MCF 10A (cell line): ENCODE measurements at regions not wholly inside any gene's neighbourhood (a gene's known extent, or its start where the extent isn't known, plus 50 kb on each side); places are given as distances from the start of the nearest gene placed in this dataset.

Experiments
- BruUV-seq: library from RNA; stranded (reverse); fragments of 400-500 nt; replicated peaks from 2 replicates; lab custom pipeline; 2021; lab: Mats Ljungman, UMichigan
- CTCF ChIA-PET: fragments of 300-600 bp; sonication (Branson Sonifier 250); formaldehyde crosslinking; extraction: SDS; loops from one replicate; lab custom pipeline; 2021; ENCODE audit warnings: antibody characterized with exemption, inconsistent platforms; lab: Yijun Ruan, JAX
- POLR2A ChIA-PET: fragments of 300-600, 350-650 bp; sonication (Branson Sonifier 250); formaldehyde crosslinking; extraction: SDS; loops from one replicate; lab custom pipeline; 2020; ENCODE audit warnings: antibody characterized with exemption, inconsistent platforms; lab: Yijun Ruan, JAX
- DNase-seq: peaks from one replicate; pipeline ENCODE4 v3.0.0-alpha.2; 2018; ENCODE audit not compliant: unreplicated experiment
- H3K27ac Mint-ChIP-seq: one replicate; pipeline ENCODE4 v1.8.0; 2022; ENCODE audit warnings: mild to moderate bottlenecking, low read depth, mixed read lengths; ENCODE audit not compliant: unreplicated experiment
- H3K27me3 Mint-ChIP-seq: one replicate; pipeline ENCODE4 v1.8.0; 2022; ENCODE audit warnings: mixed read lengths; ENCODE audit not compliant: insufficient read depth, unreplicated experiment
- H3K36me3 Mint-ChIP-seq: one replicate; pipeline ENCODE4 v1.8.0; 2022; ENCODE audit warnings: mild to moderate bottlenecking, moderate library complexity, mixed read lengths; ENCODE audit not compliant: insufficient read depth, unreplicated experiment
- H3K4me1 Mint-ChIP-seq: one replicate; pipeline ENCODE4 v1.8.0; 2022; ENCODE audit warnings: mixed read lengths; ENCODE audit not compliant: insufficient read depth, unreplicated experiment
- H3K4me3 Mint-ChIP-seq: one replicate; pipeline ENCODE4 v1.8.0; 2022; ENCODE audit warnings: mild to moderate bottlenecking, moderate library complexity, mixed read lengths; ENCODE audit not compliant: unreplicated experiment
- H3K9me3 Mint-ChIP-seq: one replicate; pipeline ENCODE4 v1.8.0; 2022; ENCODE audit warnings: mixed read lengths; ENCODE audit not compliant: unreplicated experiment
- CTCF ChIP-seq: fragments of 200-600 bp; IDR thresholded peaks from one replicate; pipeline ENCODE4 v1.8.0; 2022; ENCODE audit warnings: antibody characterized with exemption, mild to moderate bottlenecking; ENCODE audit not compliant: unreplicated experiment
- intact Hi-C: fragments of 100-400 bp; cut with micrococcal nuclease; formaldehyde crosslinking; loops from 2 replicates; pipeline ENCODE4 v1.14.1; 2022

GRCh38 chr16:9260666-9261065 is 169.2 kb downstream of the HAPSTR1 start:
- Mint-ChIP-seq H3K27me3 (no peaks in the 10 kb centered on the region), H3K36me3 (no peaks in the 10 kb centered on the region), H3K9me3 (peaks cover under 1% of the 10 kb centered on the region), H3K4me1 (no peaks in the 10 kb centered on the region), H3K27ac (no peak overlapping the region), H3K4me3 (no peak overlapping the region)
- no peak for DNase-seq
- ChIA-PET CTCF (interaction anchor here (0.7 to 4.8 kb wide), 2 partner anchors 10 to 1118 kb away, joined by 3 to 27 read pairs; no protein-coding TSS in a partner anchor), POLR2A (no interaction called here)
- BruUV-seq, result no TSS peak
- no peak for TF ChIP-seq CTCF
- intact Hi-C loops, result no loop called here

GRCh38 chr16:9261376-9261775 is 169.9 kb downstream of the HAPSTR1 start:
- Mint-ChIP-seq H3K27me3 (no peaks in the 10 kb centered on the region), H3K9me3 (peaks cover 5% of the 10 kb centered on the region), H3K27ac (no peak overlapping the region), H3K36me3 (no peaks in the 10 kb centered on the region), H3K4me3 (no peak overlapping the region), H3K4me1 (no peaks in the 10 kb centered on the region)
- intact Hi-C loops, result no loop called here
- BruUV-seq, result no TSS peak
- ChIA-PET POLR2A (no interaction called here), CTCF (interaction anchor here (4.8 kb wide), 1 partner anchor 9 kb away, joined by 27 read pairs; no protein-coding TSS in a partner anchor)
- no peak for TF ChIP-seq CTCF
- no peak for DNase-seq

- intact Hi-C loops, result no loop called here
Measured at GRCh38 chr16:9262941-9263715, 171.7 kb downstream of the HAPSTR1 start.

More at GRCh38 chr16:9262941-9263715, 171.7 kb downstream of the HAPSTR1 start:
- H3K4me1 Mint-ChIP-seq, result no peaks in the 10 kb centered on the region
- no peaks in the 10 kb centered on the region for H3K27me3 Mint-ChIP-seq
- POLR2A ChIA-PET, result no interaction called here
- no TSS peak for BruUV-seq
- H3K9me3 Mint-ChIP-seq, result peaks cover 12% of the 10 kb centered on the region
- no peak overlapping the region for H3K27ac Mint-ChIP-seq
- CTCF ChIA-PET, result interaction anchor here (0.7 kb wide), 1 partner anchor 12 kb away, joined by 3 read pairs; no protein-coding TSS in a partner anchor
- H3K36me3 Mint-ChIP-seq, result no peaks in the 10 kb centered on the region
- H3K4me3 Mint-ChIP-seq, result no peak overlapping the region
- DNase-seq, result no peak
- no peak for TF ChIP-seq CTCF
